ENCODE measurements at regions not wholly inside any gene's neighbourhood (a gene's known extent, or its start where the extent isn't known, plus 50 kb on each side); places are given as distances from the start of the nearest gene placed in this dataset.
"Not testable (repeated sequence)": the region's sequence is repeated elsewhere in the genome, so short reads cannot be mapped to it uniquely, and the experiment has no call there.

DNA sequence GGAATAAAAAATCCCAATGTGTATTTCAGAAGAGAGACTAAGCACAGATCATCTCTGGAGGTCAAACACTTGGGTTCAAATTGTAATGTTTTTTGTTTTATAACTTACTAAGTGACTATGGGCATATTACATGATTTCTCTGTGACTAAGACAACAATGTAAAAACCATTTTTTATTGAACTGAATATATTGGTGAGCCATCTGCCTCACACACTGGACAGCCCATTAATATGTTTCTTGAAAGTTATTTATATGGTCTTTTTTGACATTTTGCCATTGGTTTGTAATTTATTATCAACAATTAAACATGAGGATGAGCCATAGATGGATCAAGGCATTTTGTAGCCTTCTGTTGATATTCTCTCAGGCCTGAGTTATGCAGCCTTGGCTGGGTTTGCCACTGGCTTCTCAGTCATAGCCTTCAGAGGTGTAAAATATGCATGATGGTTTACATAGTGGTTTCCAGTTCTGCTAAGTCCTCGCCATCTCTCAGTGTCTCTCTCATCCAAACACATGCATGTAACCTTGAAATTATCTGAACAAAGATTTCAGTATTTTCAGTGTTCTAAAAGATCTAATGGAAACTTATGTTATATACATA is 997.2 kb downstream of the DIPK2A start:
- no peak for DNase-seq

DNA sequence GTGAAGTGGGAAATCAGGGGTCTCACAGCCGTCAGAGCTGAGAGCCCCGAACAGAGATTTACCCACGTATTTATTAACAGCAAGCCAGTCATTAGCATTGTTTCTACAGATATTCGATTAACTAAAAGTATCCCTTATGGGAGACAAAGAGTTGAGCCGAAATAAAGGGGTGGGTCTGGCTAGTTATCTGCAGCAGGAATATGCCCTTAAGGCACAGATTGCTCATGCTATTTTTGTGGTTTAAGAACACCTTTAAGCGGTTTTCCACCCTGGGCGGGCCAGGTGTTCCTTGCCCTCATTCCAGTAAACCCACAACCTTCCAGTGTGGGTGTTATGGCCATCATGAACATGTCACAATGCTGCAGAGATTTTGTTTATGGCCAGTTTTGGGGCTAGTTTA is 1012.9 kb downstream of the DIPK2A start:
- not testable (repeated sequence) for DNase-seq

DNA sequence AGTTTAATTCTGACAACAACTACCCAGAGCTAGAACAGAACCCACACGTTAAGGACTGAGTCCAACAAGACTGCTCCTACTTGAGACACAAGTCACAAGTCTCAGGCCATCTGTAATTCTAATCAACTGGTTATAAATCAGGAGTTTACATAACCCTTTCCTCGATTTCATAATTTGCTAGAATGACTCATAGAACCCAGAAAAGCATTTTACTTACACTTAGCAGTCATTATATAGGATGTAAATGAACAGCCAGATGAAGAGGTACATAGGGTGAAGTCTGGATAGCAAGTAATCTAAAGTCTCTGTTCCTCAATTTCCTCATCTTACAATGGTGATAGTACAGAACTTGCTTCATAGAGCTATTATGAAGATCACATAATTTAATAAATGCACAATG is 1018.2 kb downstream of the DIPK2A start:
- DNase-seq: no peak

DNA sequence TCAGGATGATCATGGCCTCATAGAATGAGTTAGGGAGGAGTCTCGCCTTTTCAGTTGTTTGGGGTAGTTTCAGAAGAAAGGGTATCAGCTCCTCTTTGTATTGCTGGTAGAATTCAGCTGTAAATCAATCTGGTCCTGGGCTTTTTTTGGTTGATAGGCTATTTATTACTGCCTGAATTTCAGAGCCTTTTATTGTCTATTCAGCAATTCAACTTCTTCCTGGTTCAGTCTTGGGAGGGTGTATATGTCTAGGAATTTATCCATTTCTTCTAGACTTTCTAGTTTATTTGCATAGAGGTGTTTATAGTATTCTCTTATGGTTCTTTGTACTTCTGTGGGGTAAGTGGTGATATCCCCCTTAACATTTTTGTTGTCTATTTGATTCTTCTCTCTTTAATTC is 1024.2 kb downstream of the DIPK2A start:
- DNase-seq: no peak

DNA sequence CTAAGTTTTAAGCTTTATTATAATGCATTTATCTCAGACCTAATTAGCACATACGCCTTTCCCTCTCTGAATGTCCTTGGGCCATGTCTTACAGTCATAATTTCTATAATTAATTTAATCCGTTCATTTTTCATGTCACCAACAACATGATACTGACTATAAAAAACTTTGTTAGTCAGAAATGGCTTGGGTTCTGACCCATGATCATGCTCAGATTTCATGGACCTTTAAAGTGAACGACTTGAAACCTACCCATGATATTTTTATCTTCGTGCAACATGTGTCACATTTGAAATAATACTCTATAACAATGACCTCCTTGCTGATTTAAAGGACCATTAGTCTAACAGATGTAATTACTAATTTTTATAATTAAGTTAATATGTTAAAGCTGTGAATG is 1033.8 kb downstream of the DIPK2A start:
- DNase-seq: no peak

DNA sequence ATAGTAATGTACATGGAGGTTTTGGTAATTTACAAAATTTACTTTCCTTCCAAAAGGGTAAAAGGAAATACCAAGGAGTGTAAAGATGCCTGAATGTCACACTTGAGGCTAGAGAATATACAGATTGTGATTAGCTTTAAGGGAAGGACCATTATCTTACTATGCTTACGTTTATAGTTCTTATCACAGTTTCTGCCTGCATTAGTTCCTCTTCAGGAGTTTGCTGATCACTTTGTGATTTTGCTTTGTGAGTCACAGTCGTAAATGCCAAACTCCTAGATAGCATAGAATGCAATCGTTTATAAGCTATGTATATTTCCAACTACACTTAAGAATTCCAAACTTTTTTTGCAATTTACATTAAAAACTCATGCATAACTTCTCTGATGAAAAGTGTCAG is 1034.6 kb downstream of the DIPK2A start:
- DNase-seq: no peak

DNA sequence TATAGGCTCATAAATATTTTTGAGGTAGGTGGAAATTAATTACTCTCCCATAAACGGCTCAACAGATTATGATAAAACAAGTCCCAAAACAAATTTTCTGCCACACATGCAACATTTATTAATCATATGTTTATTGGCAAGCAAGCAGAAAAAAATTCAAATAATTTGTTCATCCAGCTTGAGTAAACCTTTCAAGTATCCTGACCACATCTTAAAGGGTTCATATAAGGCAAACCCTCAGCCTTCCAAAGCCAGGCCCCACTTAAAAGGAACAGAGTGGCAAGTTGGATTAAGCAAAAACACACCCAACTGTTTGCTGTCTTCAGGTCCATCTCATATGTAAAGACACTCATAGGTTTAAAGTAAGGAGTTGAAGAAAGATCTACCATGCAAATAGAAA is 1042.3 kb downstream of the DIPK2A start:
- DNase-seq: no peak

DNA sequence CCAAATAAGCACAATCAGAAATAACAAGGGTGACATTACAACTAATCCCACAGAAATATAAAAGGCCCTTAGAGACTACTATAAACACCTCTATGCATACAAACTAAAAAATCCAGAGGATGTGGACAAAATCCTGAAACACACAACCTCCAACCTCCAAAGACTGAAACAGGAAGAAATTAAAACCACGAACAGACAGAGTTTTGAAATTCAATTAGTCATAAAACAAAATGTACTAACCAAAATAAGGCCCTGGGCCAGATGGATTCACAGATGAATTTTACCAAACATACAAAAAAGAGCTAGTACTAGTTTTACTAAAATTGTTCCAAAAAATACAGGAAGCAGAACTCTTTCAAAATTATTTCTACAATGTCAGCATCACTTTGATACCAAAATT is 1043.6 kb downstream of the DIPK2A start:
- DNase-seq: no peak

DNA sequence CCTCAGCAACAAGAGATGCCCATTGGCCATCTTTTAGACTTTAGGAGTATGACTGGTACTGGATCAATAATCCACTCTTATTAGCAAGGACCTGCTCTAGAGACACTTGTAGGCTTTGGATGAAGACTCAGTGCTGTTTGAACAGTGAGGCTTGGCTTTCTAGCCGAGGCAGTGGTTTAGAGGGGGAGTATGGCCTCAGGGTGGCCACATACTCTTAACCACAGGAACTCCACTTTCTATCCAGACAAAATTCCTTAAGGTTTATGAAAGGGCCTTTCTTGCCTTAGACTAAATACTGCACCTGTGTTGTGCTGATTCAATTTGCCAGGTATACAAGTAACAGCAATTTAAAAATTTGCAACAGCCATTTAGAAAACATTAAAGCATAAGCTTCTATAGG is 1046.3 kb downstream of the DIPK2A start:
- no peak for DNase-seq

DNA sequence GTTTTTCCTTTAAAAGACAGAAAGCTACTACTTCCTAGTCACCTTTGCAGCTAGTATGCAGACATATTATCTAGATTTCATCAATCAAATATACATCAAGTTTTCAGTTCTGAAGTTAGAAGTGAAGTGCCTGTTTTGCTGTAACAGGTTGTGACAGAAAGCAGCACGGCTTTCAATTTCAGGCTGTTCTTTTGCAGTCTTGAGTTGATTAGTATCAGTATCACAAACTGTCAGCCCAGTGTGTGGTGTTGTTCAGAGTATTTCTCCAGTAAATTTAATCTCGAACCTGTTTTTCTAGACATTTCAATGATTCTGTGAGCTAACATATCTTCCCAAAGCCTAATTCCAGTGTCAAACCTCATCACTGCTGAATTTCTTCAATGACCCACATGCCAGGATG is 1050.8 kb downstream of the DIPK2A start:
- no peak for DNase-seq

DNA sequence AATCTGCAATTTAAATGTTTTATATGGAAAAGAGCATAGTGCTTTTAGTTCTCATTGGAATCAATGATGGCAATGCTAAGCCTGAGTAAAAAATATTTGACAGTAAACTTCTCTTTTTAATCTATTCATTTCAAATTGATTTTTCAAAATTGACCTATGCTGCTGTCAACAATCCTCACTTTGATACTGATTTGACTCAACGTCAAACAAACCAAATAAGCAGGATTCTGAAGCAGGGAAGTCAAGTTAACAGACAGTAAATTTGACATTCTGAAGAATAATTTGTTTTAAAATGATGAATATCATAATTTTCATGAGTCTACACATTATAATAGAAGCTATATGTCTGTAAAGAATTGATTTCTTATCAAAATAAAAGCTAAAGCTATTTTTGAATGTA is 1053.1 kb downstream of the DIPK2A start:
- DNase-seq: no peak

DNA sequence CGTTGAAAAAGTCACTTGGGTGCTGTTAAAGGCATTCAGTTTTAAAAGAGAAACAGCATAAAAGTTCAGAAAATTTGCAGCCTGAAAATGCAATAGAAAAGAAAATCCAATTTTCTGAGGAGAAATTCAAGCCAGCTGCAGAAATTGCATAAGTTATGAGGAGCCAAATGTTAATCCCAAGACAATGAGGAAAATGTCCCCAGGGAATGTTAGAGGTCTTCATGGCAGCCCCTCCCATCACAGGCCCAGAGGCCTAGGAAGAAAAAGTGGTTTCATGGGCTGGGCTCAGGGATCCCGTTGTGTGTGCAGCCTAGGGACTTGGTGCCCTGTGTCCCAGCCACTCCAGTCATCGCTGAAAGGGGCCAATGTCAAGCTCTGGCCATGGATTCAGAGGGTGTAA is 1055.6 kb downstream of the DIPK2A start:
- not testable (repeated sequence) for DNase-seq

DNA sequence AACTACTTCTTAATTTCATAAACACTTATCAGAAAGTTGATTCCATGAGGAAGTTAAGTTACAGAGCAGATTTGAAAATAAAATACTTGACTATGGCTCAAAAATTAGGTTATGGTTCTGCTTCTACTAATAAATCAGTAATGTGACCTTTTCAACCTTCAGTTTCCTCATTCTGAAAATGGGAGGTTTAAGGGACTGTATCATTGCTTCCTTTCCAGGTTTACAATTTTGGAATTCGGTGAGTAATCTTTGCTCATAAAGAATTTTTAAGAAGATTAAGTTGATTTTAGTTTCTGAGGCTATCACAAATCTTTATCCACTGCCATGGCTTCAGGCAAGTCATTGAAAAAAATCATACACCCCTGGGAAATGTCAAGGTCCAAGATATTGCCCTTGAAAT is 1061.2 kb downstream of the DIPK2A start:
- DNase-seq: no peak

DNA sequence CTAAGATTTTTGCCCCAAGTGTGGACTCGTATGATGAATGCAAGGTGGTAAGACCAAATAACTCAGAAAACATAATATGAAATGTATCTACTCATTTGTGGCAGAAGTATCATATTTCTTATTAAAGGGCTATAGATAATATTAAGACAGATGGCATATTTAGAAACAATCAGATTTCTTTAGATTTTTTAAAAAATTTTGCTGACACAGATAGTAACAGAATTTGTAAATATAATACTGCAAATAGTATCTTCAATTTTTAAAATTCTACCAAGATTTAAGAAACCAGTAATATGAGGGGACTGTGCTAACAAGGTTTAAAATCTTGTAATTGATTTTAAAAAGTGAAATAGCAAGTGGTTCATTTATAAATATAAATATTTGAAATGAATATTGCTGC is 1064.1 kb downstream of the DIPK2A start:
- DNase-seq: no peak

DNA sequence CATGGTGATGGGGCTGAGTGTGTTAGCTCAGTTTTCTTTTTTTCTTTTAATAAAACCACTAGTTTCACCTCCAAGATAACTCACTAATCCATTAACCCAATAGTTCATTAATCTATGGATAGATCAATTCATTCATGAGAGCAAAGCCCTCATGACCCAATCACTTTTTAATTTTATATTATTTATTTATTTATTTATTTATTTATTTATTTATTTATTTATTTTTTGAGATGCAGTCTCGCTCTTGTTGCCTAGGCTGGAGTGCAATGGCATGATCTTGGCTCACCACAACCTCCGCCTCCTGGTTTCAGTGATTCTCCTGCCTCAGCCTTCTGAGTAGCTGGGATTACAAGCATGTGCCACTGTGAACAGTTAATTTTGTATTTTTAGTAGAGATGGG is 1082.4 kb downstream of the DIPK2A start:
- DNase-seq: not testable (repeated sequence)

DNA sequence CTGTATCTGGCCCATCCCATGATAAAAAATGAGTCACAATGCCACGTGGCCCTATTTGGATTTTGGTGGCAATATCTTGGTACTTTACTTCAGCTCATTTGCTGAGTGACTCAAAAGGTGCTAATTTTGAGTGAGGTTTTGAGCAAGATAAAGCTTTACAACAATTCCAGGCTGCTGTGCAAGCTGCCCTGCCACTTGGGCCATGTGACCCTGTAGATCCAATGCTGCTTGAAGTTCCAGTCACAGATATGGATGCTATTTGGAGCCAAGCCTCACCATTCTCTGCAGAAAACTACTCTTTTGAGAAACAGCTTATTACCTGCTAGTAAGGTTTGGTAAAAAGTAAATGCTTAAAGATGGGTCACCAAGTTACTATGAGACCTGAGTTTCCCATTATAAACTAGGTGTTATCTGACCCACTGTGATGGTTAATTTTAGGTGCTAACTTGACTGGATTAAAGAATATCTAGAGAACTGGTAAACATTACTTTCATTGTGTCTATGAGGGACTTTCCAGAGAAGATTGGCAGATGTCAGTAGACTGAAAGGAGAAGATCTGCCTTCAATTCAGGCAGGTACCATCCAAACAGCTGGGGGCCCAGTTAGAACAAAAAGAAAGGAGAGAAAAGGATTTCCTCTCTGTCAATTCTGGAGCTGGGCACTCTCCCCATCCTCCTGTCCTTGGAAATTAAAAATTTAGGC is 1083.9 kb downstream of the DIPK2A start:
- DNase-seq: no peak

DNA sequence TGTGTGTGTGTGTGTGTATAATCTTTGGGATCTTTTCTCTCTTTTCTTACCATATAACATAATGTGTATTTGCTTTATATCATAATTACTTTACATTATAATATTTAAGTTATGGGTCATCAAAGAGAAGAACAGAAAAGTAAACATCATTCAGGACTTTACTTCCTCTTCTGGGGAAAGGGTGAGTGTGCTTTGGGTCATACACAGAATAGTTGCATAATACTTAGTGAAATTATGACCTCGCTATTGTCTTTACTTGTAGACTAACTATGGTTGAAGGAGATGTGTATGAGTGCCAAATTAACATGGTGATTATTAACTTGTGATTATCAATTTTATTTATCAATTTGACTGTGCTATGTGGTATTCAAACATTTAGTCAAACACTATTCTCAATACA is 1086.9 kb downstream of the DIPK2A start:
- DNase-seq: no peak

DNA sequence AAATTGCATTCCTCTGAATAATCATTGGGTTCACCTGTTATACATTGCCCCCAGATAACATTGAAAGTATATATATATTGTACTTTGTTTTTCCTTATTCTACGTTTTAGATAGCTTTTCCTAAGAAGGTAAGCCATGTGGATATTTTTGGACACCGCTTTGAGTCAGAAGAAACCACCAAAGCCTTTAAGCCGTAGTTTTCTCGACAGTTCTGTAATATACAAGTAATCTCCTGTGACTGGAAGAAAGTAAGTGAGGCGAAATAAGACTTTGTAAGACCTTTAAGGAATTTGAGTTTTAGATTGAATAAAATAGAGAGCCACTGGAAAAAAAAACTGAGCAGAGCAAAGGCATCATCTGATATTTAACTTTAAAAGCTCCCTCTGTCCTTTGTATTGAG is 1092.0 kb downstream of the DIPK2A start:
- DNase-seq: no peak

DNA sequence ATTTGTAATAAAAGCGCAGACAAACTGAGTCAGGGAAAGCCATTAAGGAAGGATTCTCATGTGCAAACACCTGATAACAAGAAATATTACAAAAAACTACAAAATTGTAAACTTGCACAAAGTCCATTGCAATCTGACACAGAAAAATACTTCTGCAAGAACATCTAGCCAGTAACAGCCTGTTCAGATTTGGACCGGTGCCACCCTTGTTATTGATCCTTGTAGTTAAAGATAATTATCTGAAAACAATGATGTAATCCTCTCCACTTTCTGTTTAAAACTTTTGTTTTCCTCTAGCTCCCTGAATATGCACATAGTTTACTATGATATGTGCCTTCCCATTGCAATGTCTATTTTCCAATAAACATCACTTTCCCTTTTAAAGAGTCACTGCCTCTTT is 1090.2 kb downstream of the PLOD2 start:
- no peak for DNase-seq

DNA sequence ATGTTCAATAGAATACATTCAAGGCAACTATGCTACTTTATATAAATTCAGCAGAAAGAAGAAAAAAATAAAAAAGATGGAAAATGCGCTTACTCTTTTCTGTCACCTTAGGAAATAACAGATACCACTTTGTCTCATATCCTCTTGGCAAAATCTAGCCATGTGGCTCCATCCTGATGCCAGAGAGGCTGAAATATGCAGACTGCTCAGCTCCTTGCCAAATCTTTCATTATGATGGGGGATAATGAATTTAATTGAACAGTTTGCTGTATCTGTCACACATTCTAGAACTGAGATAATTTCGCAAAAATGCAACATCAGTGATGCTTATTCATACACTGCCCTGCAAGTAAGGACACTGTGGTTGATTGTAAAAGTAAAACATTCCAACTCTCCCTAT is 1081.5 kb downstream of the PLOD2 start:
- DNase-seq: no peak

DNA sequence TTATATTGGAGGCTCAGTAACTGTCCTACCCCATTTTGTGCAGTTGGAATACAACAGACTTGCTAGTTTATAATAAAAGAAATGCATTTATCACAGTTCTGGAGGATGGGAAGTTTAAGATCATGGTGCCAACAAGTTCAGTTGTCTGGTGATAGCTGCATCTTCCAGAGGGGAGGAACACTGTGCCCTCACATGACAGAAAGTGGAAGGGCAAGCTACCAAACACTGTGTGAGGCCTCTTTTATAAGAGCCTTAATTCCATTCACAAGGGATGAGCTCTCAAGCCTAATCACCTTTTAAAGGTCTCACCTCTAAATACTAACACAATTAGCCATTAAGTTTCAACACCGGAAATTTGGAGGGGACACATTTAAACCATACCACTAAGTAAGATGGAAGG is 1073.9 kb downstream of the PLOD2 start:
- DNase-seq: no peak

DNA sequence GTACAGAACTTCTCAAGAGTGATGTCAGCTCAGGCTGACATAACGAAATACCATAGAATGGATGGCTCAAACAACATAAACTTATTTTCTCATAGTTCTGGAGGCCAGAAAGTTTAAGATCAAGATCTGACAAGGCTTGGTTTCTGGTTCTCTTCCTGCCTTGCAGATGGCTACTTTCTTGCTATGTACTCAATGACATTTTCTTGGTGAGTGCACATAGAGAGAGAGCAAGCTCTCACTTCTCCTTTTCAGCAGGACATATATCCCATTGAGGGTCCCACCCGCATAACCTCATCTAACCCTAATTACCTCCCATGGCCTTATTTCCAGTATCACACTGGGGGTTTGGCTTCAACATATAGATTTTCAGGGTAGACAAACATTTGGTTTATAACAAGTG is 1072.1 kb downstream of the PLOD2 start:
- no peak for DNase-seq

DNA sequence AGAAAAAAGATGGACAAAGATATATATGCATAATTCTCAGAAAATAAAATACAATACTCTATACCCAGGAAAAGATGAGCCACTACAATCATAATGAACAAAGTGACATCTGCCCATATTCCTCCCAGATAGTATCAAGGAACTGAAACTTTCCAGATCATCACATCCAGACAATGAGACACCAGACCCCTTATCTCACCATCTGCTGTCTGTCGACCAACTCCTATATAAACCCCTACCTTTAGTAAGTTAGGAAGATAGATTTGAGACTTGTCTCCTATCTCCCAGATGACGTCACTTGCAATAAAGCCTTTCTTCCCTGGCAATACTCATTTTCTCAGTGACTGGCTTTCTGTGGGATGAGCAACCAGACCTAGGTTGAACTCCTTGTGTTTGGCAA is 1071.6 kb downstream of the PLOD2 start:
- DNase-seq: no peak

DNA sequence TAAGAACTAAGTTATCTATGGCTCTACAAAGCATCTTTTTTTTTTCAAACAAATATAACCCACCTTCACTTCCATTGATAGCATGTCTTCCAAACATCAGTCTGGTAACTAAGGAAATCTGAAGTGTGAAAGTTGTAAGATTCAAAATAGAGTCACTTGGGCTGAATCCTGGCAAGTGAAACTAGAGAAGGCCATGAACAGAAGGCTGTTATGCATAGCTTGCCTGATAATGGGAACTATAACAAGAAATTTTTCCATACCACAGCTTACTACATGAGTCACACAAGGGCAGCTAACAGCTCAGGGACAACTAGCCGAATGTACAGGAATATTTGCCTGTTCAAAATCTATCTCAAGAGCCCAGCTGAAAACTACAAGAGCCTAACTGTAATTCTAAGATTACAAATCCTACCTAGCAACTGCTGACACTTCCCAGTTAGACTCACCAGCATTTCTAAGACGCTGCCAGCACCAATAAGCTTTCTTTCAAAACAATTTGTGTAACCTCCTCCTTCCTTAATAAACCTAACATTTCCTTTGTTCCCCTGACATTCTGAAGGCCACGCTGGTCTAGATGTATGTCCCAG is 1066.5 kb downstream of the PLOD2 start:
- DNase-seq: no peak

DNA sequence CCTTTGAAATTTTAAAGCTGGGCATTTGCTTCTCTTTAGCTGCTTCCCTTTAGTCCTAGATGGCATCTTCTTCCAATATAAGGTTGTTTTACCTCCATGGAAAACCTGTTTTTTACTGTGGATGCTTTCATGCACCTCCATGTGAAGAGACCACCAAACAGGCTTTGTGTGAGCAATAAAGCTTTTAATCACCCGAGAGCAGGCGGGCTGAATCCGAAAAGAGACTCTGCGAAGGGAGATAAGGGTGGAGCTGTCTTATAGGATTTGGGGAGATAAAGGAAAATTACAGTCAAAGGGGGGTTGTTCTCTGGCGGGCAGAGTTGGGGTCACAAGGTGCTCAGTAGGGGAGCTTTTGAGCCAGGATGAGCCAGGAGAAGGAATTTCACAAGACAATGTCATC is 1049.8 kb downstream of the PLOD2 start:
- DNase-seq: not testable (repeated sequence)

Data from activated CD4-positive, alpha-beta T cell treated with anti-CD3 and anti-CD28 coated beads, Interleukin-10, Interleukin-2, amounts not matched to agents 100 ng/mL and 50 ng/mL, durations not matched to agents 16 hours and 8 hours (primary cell).